T-helper 2 cell treated with Interferon-gamma antibody and Interleukin-4, amounts not matched to agents 100 ng/mL and 5 ng/mL, for 36 hours (primary cell): ENCODE measurements at regions not wholly inside any gene's neighbourhood (a gene's known extent, or its start where the extent isn't known, plus 50 kb on each side); places are given as distances from the start of the nearest gene placed in this dataset.

Experiments
- intact Hi-C: fragments of 100-400 bp; cut with micrococcal nuclease; formaldehyde crosslinking; loops from one replicate; pipeline ENCODE4 v1.15.1; 2023

DNA sequence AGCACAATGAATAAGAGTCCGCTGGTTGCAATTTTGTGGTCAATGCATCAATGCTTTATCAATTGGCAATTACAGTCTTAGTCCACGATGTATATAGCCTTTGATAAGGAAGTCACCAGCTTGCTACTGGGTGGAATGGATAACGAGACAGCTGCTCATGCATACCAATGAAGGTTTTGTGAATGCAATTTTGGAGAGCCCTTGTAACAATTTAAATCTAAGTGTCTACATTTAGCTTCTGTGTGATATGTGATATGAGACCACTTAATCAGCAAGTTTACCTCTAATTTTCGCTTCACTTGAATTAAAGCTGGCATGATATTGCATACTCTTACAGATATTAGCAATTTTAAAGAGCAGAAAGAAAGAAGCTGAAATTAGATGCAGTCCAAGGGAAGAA, 543.9 kb downstream of the RNF144B start:
- intact Hi-C loops, result no loop called here

DNA sequence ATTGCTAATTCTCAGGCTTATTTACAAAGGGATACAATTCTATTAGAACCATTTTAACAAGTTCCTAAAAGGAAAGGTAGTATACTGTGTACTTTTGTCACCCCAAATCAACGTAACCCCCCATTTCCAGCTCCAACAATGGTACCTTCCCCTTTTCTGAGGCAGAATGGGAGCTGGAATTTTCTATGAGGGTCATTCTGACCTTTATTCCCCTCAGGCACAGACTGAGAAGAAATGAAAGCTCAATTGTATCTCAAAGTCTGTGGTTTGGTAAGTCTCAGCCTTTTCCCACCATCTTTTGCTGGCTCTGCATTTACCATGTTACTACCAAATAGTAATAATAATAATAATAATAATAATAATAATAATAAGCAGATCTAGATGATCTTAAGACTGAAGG, 571.0 kb downstream of the RNF144B start:
- intact Hi-C loops, result no loop called here

DNA sequence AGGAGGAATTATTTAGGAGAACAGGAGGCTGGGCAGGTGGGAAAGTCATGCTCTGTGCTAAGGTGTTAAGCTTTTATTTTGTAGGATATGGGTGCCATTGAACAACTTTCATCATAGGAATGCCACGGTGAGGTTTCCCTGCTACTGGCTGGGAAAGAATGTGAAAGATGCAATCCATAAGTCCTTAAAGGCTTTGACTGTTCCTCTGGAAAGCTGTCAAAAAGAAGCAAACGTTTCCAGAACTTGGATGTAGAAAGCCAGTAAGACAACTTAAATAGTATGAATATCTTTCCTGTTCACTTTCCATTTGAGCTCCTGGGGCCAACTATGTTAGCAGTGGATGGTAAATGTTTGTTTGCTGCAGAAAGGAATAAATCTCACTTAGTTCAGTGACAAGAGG, 574.4 kb downstream of the RNF144B start:
- intact Hi-C loops, result no loop called here

DNA sequence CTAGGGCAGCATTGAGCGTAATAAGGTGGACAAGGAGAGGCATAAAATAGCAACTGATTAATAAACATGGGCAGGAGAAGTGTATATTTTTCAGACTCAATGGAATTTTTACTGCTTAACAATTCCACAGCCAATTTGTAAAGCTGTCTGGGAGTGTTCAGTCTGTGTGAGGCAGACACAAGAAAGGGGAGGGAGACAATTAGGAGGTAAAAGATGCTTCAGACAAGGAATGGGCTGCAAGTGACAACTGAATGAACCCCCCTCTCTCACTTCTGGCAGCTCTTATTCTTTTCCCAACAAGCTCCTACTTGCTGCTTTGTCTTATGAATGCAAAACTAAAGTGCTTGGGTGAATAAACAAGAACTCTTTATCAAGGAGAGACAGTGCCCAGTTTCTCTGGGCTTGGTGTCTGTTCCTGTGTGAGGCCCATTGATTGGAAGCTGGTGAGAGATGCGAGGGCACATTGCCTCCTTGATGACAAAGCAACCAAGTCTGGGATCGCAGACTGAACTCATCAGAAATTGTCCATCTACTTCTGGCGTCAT, 575.3 kb downstream of the RNF144B start:
- intact Hi-C loops, result no loop called here

DNA sequence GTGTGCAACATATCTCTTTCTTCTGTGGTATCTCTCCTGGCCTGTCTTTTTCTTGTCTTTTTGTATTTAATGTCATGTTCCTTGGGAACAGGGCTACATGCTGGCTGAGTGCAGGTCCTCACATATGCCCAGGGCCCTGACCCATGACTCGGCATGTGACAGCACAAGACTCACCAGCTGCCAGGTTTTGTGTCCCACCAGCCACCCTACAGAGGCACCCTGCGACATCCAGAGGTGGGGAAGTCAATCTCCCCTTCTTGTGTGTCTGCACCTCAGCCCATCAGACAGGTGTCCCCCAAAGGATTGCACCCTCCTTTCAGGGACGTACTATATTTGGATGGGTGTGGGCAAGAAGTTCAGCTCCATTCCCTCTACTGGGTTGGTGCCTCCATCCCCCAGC, 576.3 kb downstream of the RNF144B start:
- intact Hi-C loops, result no loop called here

DNA sequence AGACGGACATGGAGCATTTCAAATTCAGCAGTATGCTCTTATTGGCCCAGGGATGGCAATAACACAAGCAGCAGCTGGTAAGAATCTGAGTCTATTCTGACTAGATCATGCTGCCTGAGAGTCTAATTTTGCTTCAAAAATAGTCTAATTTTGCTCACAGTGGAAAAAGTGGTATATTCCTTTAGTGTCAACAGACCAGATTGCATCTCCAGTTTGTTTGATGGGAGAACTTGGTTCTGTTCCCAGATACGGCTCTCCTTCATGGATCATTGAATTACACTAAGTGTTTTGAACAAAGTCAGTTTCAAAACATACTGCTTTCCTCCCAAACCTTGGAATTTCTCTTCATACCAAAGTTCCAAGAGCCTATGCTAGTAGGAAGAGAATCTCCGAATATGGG, 586.1 kb downstream of the RNF144B start:
- intact Hi-C loops, result no loop called here

DNA sequence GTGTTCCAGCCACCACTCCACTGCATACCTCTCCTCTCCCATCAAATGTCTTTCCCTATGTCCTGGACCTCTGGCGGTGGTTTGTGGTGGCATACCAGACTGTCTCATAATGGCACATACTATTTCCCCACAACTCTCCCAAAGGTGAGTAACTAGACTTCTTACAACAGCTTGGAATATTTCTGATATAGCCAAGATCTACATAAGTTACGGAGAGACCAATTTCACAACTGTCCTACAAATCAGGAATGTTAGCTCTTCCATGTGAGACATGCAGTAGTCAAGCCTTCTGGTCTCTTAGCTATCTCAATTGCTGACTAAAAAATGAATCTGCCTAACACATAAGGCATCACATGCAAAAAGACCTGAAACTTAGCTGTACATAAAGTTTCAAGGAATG, 588.9 kb downstream of the RNF144B start:
- intact Hi-C loops, result no loop called here

DNA sequence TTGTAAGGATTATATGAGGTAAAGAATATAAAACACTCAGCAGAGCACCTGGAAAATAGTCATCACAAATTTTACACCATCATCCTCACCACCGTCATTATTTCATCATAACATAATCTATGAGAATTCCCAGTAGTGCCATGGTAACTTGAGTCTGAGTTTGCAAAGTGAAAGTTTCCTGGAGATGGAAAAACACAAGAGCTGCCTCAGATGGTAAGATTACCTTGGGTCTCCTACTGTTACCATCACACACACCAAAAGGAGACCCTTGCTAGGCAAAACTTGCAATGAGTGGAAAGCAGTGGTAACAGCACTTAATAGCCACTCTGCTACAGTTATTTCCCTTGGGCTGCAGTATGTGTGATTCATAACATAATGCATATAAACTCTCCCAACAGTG, 589.8 kb downstream of the RNF144B start:
- intact Hi-C loops, result no loop called here

DNA sequence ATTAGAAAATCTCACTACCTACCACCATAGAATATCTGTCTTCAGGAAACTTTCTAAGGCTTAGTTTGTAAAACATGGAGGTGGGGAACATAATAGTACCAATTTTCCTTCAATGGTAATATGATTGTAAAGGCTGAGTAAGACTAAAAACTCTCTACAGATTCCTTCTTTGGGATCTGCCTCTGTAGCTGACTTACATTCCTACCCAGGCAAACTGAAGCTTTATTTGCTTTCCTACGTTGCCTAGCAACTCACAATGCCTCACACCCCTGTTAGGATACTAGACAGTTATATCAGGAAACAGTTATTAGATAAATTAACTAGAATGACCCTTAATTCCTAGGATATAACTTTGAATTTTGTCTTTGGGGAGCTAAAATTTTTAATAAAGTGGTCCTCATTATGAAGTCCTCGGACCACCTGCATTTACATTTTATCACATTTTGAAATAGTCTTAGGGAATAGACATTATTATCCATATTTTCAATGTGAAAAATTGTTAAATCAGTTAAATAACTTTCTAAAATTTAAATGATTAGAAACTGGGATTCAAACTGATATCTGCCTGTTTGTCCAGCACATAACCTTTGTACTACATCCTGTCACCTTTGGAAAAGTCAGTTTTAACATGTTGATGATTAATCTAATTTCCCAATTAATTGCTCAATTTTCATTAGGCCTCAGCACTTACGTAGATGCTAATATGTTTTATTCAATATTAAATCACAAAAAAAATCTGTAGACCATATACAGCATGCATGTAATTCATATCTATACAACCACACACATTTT, 591.4 kb downstream of the RNF144B start:
- intact Hi-C loops, result no loop called here

DNA sequence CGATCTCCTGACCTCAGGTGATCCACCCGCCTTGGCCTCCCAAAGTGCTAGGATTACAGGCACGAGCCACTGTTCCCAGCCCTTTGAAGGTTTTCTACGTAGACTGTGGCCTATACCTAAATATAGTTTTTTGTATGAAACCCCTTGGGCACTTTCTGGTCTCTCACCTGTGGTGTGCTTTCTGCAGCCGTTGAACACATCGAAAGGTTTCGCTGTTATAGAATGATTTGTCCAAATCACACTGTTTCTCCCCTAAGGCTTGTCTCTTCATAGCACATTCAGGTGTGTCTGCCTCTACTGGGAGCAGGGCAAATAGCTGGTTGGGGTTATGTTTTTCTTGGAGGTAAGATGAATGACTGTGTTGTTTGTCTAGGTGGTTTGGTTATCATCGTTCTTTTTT, 597.9 kb downstream of the RNF144B start:
- intact Hi-C loops, result no loop called here

DNA sequence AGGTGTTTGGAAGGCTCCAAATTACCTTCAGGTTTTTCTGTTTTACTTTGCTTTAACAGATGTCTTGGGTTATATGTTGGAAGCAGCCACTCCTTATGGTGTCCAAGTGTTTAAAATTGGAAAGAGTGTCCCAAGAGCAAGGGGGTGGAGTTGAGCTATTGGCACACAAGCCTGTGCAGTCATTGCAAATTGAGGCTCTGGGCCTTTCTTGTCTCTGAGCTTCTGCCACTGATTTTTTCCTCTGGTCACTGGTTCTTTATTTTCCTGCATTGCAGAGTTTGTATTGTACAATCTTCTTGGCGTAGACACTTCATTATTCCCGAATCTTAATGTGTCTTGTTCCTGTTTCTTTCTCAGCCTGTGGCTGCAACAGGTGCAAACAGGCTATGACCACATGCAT, 598.8 kb downstream of the RNF144B start:
- intact Hi-C loops, result no loop called here

DNA sequence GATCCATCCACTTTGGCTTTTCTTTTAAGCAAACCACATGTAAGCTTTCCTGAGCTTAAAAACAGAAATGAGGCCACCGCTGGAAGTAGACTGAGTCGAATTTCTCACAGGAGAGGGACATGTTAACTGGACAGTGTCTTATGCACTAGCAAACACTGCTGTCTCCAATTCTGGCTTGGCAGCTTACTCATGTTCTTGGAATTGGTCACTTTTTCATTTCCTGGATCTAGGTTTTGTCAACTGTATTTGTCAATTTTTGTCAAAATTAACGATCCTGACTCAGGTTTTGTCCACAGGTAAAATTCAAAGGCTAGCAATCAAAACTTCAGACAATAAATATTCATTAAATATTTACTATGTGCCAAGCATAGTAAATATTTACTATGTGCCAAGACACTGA, 601.5 kb downstream of the RNF144B start:
- intact Hi-C loops, result no loop called here

DNA sequence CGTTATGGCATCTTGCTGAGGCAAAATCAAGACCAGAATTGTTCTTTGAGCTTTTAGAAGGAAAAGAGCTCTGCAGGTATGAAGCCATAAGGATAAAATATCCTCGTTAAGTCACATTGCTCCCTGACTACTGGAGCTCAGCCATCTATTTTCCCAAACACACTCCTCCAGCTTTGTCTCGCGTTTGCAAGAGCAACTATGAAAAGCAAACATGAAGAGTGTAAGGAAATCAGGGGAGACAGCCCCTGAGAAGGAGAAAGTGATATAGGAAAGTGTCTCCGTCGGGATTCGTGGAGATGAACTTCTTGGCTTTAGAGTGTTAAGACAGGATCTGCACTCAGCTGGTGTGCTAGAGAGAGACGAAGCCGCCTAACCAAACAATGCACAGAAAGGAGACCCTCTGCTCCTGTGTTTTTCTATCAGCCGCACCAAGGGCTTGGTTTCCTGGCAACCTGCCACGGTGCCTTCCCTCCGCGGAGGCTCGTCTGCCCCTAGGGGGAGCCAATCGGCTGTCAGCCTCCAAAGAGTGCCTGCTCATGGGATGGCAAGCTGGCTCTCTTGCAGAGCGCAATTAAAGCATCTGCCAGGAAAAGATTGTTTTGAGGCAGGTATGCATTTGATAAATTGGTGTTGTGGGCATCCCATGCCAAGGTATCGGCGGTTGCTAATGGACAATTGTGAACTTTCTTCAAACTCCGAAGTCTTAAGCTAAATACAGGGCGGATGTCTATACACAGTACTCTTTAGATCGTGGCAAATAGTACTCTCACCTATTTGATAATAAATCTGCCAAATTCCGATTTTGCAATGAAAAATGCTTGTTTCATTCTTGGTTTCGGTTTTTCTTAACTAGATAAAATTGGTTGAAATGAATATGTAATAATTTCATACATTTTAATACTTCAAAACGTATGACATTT, 603.2 kb downstream of the RNF144B start:
- intact Hi-C loops, result no loop called here

DNA sequence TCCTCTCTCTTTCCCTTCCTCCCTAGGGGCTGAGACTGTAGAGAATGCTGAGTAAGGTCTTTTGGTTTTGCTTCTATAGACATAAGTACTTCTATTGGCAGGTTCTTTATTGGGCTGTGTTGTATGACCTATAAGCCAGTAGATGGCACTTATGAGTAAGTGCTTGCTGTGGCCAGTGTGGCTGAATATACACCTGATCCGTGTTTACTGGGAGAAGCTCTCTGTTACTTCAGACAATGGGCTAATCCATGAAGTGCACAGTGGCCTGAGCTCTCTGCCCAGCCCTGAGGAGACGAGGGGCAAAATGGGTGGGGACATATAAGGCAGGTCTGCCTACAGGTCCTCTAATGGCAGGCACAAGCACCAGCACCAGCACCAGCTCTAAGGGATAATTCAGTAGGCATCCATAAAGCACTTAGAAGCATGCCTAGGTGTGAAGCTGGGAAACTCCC, 610.3 kb downstream of the RNF144B start:
- intact Hi-C loops, result loop anchor here (5.0 kb wide), 1 partner anchor 1060 kb away; no protein-coding TSS in a partner anchor

DNA sequence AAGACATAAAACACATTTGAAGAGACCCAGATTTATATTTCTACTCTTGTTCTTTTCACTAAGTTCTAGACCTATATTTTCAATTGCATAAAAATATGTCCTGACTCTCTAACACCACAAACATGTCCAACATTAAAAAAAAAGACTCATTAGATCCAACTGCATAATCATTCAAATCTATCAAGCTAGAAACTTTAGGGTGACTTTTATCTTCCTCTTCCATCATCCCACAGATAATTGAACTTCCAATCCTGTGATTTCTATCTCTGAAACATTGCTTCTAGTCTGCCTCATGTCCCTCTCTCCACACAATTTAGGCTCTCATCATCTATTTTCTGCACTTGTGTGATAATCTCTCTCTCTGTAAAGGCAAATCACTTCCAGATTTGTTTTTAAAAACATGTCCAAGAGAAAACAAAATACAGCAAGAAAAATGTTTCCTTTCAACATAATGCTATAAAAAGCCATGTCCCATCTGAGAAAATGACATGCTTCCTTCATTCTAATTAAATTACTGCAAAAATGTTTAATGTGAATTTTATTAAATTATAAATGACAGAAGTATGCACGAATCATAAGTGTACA, 615.9 kb downstream of the RNF144B start:
- intact Hi-C loops, result no loop called here

DNA sequence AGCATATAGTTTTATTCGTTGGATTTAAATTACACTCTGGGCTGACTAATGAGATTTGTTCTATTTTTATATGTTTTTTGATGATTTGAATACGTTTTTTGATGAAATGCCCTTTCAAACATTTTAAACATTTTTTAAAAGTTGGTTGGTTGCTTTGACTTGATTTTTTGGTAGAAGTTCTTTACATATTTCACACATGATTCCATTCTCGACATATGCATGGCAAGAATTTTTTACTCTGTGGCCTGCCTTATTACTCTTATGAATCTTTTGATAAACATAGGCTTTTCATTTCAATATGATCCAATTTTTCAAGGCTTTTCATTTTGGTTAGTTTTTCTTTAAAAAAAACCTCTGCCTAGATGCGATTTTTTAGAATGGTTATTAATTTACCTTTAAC, 617.0 kb downstream of the RNF144B start:
- intact Hi-C loops, result no loop called here

DNA sequence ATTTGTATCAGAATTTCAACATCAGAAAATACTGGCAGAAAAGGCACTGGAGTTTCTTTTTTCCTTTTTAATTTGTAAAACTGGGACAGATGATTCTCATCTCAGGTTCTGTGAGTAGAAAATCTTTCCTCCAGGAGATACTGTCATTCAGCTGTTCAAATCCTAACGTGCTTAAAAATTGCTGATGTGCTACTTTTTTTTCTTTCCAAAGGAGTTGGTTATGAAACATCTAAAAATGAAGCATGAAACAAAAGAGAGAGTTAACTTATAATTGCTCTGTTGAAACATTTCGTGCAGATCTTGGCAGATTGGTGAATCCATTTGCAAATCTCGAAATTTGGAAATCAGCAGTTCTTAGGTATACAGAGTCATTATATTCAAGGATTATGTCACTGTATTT, 622.6 kb downstream of the RNF144B start:
- intact Hi-C loops, result no loop called here

DNA sequence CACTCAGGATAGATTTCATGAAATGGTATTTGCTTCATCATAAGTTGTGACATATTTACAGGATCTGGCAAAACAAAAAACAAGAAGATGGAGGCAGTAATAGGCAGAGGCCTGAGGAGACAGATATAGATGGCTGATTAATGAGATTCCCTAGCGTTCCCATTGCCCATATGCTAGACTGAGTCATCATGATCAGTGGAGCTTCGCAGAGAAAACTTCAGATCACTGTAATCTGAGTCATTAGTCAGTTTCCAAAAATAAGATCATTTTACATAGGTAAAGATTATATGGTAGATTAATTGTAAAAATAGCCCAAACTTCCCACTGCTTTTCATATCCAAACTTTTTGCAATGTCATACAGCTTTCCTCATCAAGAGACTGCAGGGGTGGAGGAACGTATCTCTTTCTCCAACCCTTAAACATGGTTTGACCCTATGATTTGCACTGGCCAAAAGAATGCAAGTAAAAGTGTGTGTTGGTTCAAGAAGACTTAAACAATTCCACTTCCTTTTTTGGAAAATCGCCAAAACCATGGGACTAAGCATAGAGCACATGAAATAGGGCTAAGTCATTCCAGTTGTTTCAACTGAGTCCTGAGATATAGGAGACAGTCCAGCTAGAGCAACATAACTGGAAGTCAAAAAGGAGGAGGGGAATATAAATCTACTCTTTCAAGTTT, 626.0 kb downstream of the RNF144B start:
- intact Hi-C loops, result no loop called here

DNA sequence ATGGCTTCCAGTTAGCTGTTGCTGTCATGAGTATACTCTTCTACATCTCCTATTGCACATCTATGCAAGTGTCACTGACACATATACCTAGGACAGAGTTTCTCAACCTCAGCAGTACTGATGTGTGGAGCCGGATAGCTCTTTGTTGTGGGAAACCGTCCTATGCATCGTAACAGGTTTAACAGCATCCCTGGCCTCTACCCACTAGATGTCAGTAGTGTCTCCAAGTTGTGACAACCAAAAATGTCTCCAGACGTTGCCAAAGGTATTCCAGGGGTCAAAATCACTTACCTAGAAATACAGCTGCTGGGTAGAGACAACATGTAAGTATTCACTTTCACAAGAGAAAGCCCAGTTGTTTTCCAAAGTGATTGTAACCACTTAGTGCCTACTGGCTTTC, 637.6 kb downstream of the RNF144B start:
- intact Hi-C loops, result no loop called here

DNA sequence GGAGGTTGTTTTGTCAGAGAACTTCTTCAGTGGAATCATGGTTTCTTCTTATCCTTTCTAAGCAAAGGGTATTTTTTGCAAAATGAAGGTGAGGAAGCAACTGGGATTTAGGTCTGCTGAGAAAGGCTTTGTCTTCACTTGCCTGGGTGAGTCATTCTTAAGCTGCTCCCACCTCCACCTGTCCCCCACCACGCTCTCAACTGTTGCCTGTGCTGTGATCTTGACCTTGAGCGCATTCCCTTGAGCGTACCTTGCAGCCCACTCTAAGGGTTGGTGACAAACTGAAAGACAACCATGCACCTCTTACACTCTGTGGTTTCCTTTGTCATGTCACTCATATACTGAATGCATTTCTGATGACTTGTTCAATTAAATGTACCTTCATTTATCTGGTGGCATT, 641.1 kb downstream of the RNF144B start:
- intact Hi-C loops, result no loop called here

DNA sequence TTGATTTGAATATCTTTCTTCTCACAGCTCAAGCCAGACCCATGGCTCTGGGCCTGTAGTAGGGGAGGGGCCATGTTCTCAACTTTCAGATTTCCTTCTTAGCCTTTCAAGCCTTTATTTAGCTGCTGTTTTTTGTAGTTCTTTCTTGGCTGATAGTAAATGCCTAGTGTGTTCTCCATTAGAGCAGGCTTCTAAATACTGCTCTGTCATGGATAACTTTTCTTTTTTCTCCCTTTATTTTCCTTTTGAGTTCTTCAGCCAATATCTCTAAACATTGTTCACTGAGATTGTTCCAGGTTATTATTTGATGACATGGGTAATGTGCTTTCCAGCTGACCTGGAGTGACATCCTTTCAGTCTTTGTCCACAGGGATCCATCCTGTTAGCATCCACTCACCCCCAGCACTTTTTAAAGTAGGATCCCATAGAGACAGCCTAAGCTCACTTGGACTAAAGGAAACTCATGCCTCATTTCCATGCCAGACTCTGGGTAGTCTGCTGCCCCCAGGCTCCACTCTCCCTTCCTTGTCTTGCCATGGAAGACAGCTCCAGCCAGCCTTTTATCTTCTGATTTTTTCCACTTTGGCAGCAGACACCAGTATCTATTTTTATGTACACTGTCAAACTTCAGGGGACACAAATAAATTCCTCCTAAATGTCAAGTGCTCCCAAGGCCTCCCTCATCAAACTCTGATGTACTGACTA, 645.6 kb downstream of the RNF144B start:
- intact Hi-C loops, result no loop called here
